Activated CD4-positive, alpha-beta T cell treated with anti-CD3 and anti-CD28 coated beads, Interleukin-2, amount 50 U/mL, for 16 hours (primary cell): ENCODE measurements at regions not wholly inside any gene's neighbourhood (a gene's known extent, or its start where the extent isn't known, plus 50 kb on each side); places are given as distances from the start of the nearest gene placed in this dataset.

Source experiments
- DNase-seq: peaks from one replicate; pipeline ENCODE4 v3.0.0-alpha.2; 2020

GRCh38 chr10:6755781-6756460 lies 175.8 kb upstream of the PRKCQ start:
- no peak for DNase-seq

- no peak for DNase-seq
Measured at GRCh38 chr10:6753644-6754043, 173.6 kb upstream of the PRKCQ start.

DNA sequence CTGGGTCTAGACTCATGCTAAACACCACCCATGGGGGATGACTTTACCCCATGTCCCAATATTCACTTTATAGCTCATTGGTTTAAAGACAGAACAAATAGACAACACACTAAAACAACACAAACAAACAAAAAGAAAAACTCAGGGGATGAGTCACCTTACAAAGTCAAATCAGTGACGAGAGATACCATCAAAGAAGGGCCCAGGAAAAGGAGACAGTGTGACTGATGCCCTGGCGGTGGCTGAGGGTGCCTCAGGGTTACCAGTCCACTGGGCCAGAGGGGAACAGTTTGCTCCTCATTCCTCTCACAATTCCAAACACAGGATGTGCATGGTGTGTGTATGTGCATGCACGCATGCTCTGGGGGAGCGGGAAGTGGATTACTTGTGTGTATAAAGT lies 171.3 kb upstream of the PRKCQ start:
- DNase-seq = no peak

DNA sequence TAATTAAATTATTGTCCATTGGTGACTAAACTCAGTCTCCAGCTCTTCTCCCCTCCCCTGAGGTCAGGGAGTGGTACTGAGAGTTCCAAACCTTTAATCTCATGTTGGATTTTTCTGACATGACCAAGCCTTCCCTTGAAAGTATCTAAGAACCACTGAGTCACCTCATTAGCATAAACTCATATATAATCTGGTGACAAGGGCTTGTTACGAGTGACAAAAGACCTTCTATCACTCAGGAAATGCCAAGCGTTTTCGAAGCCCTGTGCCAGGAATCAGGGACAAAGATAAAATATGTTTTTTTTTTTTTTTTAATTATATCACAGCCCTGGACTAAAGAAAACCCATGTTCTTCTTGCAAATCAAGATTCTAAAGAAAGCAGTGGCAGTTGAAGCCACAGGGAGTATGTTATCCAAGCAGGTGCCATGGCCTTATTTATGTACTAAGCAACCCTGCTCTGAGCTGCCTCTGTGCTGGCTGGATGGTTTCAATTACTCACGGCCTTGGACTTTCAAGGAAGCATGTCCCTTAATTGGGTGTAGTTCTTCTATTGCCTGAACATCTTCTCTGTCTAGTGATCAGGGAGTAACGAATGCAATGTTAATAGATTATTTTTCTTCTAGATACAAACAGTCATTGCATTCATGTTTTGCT lies 169.0 kb upstream of the PRKCQ start:
- no peak for DNase-seq

DNA sequence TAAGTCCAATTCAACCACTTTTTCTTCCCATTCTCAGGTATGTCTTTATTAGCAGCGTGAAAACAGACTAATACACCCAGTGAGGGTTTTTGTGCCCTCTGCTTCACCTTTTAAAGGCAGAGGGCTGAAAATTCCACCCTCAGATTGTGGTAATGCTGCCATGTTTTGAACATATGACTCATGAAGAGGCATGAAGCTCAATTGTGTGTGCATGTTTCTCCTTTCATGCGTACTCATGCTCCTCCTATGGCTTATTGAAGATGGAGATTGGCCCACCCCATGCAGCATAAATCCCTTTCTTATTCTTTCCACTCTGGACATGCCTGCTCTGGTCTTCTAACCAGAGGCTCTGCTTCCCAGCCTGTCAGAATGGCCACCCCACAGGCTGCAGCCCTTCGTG lies 168.0 kb upstream of the PRKCQ start:
- DNase-seq = no peak

- no peak for DNase-seq
Measured at GRCh38 chr10:6746782-6747181, 166.7 kb upstream of the PRKCQ start.

DNA sequence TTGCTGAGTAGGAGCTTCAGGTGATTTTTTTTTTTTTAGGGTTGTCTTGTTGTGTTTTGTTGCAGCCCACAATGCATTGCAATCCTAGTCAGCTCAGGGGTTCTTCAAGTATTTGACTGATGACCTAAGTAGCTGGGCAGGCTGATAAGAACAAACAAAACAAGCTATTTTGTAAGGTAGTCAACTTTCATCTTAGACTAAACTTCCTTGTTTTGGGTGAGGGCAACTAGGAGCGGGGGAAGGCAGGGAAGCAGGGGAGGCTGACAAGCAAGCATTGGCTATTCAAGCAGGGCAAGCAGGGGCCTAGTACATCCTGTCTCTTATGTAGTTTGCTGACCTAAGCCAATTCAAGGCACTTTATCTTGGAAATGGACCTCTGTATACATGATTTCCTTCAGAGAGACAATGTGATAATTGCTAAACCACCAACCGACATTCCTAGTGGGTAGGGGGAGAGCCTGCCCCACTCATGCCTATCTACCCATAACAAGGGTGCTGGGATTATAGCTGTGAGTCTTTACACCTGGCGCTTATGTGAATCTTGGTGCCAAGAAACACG lies 163.3 kb upstream of the PRKCQ start:
- DNase-seq = no peak

- DNase-seq = no peak
Measured at GRCh38 chr10:6741541-6741941, 161.5 kb upstream of the PRKCQ start.

DNA sequence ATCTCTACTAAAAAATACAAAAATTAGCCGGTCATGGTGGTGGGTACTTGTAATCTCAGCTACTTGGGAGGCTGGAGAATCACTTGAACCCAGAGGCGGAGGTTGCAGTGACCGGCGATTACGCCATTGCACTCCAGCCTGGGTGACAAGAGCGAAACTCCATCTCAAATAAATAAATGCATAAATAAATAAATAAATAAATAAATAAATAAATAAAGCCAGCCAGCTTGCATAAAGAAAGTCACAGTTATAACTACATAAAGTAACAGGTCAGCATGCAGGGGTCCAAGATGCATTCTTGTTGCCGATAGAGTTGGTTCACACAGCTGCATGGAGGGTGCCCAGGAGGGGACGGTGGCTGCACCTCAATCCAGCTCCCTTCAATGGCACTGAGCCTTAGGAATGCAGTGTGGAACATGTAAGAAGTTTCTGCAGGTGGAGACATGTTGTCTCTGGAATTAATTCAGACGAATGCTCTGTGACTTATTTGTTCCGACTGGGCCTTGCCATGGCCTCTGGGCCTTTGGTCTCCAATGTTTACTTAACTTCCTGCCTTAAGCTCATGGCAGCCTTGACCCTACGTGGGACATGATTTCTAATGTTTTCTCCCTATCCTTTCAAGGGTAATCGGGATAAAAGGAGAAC lies 159.6 kb upstream of the PRKCQ start:
- no peak for DNase-seq

DNA sequence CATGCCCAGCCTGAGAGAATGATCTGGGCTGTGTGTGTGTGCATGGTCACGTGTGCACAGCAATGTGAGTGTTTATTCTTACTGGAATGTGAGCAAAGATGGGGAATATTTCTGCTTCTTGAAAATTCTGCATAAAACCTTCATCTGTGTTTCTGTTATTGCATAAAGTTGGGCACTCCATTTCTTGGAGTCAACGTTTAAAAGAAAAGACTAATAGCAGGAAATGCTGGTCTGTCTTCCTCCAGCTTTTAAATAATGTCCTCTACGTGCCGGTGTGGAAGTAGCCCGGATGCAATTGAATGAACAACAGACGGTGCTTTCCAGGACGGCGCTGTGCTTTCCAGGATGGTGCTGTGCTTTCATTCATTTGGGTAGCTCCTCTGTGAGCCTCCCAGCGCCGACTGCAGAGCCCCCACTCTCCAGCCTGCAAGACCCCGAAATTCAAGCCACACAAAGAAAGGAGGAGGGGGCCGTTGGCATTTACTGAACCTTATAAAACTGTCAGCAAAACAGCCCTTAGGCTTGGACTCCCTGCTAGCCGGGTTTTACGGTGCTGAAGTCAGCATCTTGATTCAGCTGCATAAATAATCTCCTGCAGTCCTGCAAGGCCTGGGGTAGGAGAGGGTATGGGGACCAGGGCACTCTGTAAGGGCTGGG lies 158.2 kb upstream of the PRKCQ start:
- DNase-seq = no peak

DNA sequence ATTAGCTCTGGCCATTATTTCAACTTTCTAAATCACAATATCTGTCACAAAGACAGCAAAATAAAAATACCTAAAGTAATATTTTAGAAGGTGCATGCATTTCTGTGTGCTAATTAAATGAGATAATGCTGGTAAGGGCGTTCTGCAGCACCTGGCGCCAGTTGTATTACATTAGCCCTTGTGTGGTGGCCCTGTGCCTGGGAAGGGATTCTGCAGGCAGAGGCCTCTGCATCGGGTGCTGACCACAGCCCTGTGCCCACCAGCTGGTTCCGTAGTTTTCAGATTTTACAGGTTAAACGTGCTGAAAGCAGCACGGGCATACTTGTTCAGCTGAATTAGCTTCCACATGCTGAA lies 157.7 kb upstream of the PRKCQ start:
- no peak for DNase-seq

DNA sequence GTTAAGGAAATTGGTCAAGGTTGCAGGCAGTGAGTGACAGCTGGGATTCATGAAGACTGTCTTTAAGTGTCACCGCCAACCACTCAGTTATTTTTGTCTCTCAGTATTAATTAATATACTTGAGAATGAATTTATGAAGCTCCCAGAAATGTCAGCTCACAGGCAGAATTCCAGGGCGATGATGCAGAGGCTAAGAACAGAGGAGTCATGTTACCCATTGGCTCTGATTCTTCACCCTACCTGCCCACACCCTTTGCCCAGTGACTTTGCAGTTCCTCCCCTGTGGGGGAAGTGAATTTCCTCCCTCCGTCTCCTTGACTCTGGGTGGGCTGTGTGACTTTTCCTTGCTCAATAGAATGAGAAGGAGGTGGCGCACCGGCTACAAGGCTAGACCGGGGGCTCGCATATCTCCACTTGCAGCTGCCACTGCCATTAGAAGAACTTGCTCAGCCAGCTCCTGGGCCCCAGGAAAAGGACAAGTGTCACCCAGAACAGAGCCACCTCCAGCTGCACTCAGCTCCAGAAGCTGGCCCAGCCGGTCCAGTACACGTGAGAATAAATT lies 157.1 kb upstream of the PRKCQ start:
- no peak for DNase-seq

- no peak for DNase-seq
Measured at GRCh38 chr10:6734286-6734685, 154.2 kb upstream of the PRKCQ start.

DNA sequence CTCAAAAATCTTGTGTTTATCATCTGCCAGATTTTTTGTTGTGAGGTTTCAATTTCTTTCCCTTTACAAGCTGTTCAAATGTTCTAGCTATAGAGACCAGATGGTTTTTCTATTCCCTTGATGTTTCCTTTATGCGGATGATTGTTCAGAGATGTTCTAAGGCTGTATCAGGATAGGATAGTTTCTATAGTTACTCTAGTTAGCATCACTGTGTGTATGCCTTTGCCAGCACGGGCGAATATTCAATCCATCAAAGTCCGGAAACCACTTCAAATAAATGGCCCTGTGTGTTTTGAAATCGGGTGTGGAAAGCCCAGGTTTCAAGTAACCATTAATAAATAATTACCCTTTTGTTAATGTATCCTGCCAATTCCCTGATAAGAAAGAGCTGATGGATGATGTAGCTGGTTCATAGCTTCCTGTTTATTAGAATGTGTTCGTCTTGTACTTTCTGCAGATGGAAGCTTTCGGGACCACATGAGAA lies 149.8 kb upstream of the PRKCQ start:
- DNase-seq = no peak

GRCh38 chr10:6729071-6729774 lies 149.1 kb upstream of the PRKCQ start:
- DNase-seq = no peak

GRCh38 chr10:6726924-6727323 lies 146.8 kb upstream of the PRKCQ start:
- DNase-seq = no peak

DNA sequence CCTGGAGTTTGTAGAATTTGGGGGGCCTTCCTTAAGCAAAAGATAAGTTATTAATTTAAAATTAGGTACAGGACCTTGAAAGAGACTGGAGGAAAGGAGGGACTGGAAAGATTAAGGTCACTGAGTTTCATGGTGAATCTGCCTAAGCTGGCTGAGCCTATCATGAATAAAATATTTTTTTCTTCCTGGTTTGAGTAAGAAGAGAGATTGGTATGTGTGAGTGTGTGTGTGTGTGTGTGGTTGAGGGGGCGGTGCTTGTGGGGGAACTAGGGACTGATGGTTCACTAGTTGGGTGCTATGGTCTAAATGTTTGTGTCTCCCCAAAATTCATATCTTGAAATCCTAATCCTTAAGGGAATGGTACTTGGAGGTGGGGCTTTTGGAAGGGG lies 142.5 kb upstream of the PRKCQ start:
- no peak for DNase-seq

- DNase-seq = no peak
Measured at GRCh38 chr10:6721964-6722615, 142.0 kb upstream of the PRKCQ start.

DNA sequence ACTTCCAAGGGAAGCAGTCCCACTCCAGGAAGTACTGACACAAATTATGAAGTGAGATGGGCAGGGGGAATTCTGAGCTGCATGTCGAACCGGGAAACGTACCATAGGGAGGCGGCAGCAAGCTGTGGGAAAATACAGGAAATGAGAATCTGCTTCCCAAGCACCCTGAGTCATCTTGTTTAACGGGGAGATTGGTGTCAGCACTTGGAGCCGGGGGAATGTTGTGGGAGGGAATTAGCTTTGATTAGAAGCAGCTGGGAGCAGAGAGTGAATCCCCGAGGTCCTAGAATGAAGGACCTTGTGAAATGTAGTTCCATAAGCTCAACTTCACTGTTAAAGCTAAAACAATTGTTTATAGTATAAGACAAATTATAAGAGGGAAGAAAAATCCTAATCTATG lies 141.4 kb upstream of the PRKCQ start:
- DNase-seq = no peak

DNA sequence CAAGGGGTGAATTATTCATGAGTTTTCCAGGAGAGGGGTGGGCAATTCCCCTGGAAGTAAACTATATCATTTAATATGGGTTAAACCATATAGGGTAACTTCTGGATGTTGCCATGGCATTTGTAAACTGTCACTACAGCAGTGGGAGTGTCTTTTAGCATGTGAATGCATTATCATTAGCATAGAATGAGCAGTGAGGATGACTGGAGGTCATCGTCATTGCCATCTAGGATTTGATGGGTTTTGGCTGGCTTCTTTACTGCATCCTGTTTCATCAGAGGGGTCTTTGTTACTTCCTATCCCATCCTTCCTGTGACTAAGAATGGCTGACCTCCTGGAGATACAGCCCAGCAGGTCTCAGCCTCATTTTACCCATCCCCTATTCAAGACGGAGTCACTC lies 139.5 kb upstream of the PRKCQ start:
- no peak for DNase-seq

GRCh38 chr10:6718550-6718949 lies 138.5 kb upstream of the PRKCQ start:
- DNase-seq = no peak

DNA sequence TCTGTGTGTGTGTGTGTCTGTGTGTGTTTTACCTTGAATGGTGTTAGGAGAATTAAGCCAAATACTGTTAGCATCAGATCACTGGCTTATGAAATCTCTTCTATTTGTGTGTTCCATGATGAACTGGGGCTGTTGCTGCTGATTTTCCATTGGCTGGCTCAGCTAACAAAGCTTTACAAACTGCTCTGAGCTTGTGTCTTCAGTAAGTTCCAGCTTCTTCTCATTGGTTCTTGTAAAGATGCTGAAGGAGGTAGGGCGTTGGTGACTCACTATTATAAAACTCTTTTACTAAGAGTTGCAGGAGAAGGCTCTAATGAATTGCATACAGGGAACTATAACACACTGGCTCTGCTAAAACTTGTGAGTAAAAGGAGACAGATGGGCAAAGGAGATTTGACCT lies 136.4 kb upstream of the PRKCQ start:
- no peak for DNase-seq
